HG02852 (cell line): ENCODE measurements at regions not wholly inside any gene's neighbourhood (a gene's known extent, or its start where the extent isn't known, plus 50 kb on each side); places are given as distances from the start of the nearest gene placed in this dataset.

ENCODE experiments used
- ATAC-seq: cut with Tn5 transposase; IDR thresholded peaks from one replicate; pipeline ENCODE4 v1.9.1; 2021; ENCODE audit warnings: mild to moderate bottlenecking, moderate library complexity; ENCODE audit not compliant: unreplicated experiment

DNA sequence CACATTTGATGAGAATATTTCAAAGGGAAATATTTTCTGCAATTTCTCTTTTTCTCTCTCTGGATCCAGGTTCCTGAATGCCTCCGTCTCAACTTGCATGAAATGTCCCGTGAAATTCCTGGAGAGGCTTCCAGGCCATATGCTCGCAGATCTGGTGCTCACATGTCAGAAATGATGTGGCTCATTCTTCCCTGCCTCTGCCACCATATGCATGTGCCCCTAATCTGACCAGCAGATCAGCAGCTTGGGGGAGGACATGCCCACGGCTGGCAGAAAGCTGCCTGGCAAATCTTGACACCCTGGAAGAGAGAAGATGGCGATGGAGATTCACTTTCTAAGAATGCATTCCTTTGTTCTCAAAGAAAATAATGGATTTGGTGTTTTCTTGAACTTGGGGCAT lies 490.7 kb downstream of the RPS24 start:
- no peak for ATAC-seq

DNA sequence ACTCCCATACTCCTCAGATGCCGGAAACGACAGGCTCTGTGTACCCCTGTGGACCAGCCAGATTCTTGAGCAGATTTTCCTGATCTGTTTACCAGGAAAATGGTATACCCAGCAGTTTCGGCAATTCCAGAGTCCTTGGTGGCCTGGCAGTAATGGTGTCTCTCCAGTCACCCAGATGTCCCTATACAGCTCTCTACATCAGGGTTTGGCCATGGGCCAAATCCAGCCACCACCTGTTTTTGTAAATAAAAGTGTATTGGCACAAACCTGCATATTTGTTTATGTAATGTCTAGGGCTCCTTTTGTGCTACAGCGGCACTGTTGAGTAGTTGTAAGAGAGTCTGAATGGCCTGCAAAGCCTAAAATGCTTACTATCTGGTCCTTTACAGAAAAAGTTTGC lies 491.3 kb downstream of the RPS24 start:
- ATAC-seq = no peak

DNA sequence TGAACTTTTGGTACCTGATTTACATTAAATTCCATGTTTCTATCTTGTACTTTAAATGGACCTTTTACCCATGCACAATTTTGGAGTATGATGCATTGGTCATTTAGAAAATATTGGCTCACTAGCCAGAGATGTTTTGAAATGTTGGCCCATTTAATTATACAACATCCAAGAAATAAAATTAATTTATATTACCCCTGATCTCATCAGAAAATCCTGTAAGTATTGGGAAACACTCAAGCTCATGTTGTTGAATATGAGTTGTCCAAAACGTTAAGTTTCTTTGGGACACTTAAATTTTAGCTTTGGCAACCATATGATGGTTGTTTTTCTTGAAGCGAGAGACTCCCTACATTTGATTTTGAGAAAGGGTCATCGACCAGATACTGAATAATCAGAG lies 492.7 kb downstream of the RPS24 start:
- no peak for ATAC-seq

DNA sequence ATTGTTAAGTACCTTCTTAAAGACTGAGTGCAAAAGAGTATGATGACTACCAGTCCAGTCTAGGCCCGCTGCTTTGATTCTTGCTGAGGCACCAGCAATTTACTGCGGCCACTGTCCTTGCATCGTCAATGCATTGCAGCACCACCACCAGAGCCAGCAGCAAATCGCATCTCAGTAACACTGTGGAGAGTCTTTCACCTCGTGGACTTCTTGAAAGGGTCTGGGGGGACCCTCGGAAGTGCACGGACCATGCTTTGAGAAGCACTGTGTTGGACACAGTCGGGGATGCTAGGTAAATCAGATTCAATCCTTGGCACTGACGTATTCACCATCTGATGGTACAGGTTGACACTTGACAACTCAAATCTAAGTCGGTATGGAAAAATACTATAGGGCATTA lies 493.6 kb downstream of the RPS24 start:
- no peak for ATAC-seq

DNA sequence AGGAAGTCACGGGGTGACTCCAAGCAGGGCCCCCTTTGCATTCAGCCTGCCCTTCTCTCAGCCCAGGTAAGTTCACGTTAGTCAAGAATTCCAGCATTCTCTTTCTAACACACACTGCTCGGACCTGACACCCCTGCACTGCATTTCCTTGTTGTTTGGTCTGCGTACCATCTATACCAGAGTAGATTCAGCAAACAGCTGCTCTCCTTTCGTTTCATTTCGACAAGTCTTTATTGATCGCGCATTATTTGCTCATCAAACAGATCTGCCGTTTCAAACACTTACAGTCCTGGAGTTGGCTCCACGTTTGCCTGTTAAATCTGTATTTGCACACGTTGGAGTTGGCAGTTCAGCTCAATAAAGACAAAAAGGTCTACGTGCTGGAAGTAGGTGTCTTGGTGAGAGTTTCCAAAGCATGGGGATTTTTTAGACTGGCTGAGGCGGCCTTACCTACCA lies 495.1 kb downstream of the RPS24 start:
- no peak for ATAC-seq

DNA sequence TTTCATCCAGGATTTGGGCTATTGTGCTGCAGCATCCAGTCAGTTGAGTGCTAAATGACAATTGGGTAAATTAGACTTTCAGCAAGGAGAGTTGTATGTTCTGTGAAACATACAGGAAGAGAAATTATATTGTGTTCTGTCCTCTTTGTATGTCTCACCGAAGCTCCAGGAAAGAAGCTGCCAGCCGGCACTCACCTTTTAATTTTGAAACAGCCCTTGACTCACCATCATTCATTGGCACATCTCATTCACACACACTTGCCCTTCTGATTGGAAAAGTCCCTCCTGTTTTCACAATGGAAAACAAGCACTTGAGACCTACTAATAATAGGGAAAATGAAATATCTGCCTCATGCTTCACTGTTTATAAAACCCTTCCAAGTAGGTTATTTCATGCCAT lies 495.6 kb downstream of the RPS24 start:
- no peak for ATAC-seq

DNA sequence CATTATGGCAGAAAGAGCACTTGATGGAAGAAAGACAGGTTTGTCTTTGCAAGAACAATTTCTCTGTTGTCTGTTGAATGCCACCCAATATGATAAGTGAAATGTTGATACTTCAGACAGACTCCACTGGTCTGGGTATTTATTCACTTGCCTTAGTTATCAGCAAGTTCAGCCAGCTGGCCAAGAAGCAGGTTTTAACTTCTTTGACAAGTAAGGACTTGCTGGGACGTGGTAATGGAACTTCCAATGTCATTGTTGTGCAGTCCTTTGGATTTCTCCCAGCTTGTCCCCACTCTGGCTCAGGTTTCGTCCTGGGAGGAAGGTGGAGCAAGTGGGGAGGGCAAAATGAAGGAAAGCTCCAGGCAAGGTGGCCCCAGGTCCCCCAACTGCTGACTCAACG lies 497.4 kb downstream of the RPS24 start:
- ATAC-seq = no peak

DNA sequence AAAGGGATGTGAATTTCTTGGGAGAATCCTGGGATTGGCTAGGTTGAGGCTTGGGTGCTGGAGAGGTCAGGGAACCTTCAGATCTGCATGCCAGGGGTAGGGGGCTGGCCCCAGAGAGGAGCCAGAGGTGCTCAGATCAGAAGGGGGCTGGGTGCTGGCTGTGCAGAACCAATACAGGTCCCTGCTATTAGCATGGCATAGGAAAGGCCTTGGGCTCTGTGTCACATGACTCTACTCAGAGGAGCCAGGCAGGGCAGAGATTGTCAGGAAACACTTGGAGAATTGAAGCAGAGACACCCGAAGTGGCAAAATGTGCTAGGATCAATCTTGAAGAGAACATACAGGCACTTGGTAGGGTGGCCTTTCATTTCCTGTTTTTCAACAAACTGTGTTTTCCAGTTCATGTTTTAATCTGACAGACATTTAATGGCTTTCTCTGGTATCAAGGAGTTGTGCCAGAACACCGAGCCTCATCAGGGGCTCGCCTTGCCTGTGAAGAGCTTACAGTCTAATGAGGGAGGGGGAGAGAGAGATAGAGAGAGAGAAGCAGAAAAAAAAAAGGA lies 498.9 kb downstream of the RPS24 start:
- ATAC-seq = no peak

DNA sequence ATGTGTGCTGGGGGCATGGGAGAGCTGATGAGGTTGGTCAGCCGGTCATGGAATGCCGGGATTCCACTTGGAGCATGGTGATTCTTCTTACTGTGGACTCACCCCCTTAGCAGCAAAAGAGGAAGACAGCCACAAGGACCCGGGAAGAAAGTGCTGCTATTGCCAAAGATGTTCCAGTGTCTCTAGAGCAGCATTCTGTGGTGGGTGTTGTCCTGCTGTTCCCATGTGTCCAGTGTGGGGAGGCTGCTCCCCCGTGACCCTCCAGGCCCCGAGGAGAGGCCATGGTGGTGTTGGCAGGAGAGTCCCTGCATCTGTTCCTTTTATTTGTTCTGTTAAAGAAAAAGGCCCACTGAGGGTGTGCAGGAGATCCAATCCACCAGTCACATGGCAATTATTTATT lies 499.4 kb downstream of the RPS24 start:
- ATAC-seq = no peak

DNA sequence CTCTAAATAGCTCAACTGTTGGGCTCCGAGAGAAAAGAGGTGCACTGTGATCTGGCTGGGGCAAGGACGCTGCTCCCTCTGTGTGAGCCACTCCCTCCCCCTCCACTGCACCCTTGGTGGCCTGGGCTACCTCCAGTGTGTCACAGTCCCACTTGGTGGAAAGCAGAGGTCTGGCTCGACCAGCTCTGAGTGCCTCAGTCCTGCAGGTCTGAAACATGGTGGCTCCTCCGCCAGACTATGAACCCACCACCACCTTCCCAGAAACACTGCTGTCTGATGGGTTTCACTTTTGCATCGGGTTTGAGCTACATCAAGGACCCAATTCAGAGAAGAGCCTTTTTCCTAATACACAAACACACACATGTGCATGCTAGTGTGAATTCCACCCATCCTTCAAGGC lies 500.1 kb downstream of the RPS24 start:
- no peak for ATAC-seq

DNA sequence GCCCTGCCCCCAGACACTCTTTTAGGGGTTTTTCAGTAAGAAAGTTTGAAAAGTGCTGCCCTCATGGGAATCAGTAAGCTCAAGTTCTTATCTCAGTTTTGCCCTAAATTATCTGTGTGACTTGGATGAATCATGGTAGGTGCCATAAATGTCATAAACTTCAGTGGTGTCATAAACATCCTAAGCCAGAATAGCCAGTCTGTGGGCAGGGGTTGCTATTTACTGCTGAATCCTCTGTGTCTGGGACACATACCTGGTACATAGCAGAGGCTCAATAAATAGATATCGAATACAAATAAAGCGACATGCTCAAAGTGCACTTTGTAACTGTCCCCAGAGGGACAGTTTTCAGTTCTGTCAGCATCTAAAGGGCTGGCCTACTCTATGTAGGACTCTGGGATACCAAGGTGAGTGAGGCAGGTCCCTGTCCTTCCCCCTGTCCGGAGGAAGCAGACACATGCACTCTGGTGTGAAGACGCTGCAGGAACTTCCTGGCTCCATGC lies 502.1 kb downstream of the RPS24 start:
- ATAC-seq = no peak

DNA sequence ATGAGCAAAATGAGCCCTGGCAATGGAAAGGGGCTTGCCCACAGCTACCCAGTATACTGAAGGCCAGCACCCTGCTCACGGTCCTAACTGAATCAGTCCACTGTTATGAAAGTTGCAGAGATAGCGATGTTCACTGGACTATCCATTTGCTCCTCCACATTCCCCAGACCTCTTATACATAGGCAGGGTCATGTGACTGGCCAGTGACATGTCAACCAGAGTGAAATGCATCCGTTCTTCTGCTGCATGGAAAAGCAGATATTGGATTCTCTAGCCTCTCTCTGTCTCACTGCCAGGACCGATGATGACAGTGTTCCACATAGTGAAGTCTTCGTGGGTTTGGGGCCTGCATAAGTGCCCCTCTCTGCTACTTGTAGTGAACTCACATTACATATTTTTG lies 503.4 kb downstream of the RPS24 start:
- ATAC-seq = no peak

DNA sequence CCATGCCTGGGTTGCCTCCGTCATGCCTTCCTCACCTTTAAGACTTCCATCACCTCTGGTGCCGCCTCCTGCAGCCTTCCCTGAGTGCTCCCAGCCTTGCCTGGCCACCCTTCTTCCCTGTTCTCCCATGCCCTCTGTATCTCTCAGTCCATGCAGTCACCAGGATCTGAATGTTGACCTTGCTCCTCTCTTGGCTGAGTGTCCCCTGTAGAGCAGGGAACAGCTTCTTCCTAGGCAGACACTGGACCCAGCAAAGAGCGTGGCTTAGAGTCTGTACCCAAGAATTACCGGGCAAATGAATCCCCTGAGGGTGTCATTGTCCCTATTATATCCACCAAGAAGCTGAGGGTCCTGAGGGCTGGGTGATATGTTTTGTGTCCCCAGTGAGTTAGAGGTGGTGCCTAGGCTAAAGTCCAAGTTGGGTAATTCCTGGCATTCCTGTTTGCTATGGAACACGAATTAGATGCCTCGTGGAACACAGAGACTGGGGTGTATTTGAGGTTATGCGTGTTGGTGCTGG lies 505.6 kb downstream of the RPS24 start:
- no peak for ATAC-seq

DNA sequence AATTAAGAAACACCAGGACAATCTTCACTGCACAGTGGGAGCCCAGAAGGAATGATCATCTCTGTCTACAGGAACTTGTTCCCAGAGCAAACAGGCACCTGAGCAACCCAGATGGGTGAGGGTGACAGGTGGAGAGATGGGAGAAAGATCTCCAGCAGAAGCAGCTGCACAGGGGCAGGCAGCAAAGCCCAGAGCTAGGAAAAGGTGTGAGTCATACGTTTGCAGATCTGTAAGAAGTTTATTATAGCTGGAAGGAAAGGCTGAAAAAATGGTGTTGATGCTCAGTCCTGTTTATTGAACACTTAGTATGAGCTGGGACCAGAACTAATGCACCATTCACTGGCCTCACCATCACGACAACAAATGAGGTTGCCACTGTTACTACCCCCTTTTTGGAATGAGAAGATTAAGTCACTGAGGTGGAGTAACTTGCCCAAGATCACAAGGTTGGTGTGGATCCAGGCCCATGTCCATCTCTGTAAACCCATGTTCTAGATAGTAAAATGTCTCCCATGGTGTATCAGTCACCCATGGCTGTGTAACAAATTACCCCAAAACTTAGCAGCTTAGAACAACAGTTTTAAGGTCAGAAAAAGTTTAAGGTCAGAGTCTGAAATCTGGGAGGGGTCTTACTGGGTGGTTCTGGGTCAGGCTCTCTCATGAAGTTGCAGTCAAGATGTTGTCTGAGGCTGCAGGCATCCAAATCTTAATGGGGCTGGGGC lies 506.9 kb downstream of the RPS24 start:
- no peak for ATAC-seq

DNA sequence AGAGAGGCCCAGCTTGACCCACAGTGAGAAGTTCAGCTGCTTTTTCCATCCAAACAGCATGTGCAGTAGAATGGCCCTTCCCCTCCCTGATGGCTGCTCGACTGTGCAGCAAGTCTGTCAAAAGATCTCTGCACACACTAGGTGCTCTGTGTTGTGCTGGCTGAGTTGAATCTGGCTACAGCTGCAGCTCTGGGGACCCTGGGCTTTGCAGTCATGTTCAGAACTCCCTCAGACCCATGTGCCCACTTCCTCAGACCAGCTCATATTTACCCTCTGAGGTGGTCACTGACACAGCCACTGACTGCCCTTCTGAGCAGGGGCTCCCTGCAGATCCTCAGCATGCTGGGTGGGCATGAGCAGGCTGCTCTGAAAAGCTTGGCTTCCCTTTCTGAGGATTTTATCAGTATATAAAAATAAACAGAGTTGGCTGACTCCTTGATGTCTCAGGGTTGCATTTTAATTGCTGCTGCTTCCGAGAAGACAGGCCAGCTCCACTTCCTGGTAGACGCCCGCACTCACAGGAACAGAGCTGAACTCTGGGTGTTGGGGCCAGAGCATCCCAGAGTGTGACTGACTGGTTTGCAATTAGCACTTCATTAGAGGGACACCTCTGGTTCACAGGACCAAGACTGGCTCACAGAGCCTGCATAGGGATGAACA lies 507.9 kb downstream of the RPS24 start:
- no peak for ATAC-seq

DNA sequence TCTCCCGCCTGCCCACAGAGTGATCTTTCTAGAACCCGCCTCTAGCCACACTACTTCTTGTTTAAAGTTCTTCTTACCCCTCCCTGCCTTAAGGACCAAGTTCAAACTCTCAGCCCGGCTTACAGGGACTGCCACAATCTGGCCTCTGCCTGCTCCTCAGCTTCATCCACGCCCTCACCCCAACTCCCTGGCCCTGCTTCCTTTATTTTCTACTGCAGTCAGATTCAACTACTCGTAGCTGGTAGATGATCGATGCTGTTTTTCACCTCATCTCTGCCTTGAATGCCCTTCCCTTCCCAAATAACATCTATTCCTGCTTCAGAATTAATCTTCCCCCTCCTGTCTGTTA lies 508.5 kb downstream of the RPS24 start:
- no peak for ATAC-seq

DNA sequence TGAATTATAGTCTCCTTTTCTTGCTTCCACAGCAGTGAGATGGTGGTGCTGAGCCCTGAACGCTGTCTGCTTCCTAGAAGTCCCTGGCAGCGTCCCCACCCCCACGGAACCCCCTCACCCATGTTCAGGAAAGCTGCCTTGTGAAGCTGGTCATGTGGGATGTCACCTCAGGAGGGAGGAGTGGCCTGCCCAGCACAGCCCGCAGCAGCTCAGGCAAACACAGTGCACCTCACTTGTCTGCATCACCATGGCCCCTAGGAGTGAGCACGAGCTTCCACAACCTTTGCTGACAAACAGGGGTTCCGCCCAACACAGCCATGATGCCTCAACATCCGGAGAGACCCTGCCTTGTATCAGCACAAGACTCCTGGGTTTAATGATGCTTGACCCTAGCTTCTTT lies 508.9 kb downstream of the RPS24 start:
- ATAC-seq = no peak

DNA sequence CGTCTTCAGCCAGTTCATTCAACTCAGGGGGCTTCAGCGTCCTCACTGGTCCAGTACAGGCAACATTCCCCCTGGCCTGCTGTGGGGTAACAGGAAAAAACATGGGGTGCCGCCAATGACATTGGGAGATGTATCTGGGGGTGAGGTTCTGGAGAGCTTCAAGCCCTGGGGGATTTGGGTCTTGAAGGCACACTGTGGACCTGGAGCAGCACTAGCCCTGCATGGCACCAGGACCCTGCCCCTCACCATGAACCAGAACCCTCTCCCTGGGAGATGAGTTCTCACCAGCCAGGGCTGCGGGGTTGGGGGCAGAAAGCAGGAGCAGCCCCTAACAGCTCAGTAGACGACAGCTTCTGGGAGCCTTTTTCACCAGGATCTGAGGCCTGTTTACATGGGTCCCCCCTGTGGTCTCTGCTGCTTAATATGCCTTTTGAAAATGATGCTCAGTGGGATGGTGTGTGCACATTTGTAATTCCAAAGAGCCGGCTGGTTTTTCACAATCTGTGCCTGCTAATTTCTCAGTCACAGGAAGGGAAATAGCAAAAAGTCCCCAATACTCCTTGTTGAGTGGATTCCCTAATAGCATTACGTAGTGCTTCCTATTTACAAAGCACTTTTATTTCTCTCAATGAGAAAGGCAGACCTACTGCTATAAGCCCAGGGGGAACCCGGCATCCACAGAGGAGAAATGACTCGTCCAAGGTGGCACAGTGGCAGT lies 509.5 kb downstream of the RPS24 start:
- ATAC-seq = no peak

DNA sequence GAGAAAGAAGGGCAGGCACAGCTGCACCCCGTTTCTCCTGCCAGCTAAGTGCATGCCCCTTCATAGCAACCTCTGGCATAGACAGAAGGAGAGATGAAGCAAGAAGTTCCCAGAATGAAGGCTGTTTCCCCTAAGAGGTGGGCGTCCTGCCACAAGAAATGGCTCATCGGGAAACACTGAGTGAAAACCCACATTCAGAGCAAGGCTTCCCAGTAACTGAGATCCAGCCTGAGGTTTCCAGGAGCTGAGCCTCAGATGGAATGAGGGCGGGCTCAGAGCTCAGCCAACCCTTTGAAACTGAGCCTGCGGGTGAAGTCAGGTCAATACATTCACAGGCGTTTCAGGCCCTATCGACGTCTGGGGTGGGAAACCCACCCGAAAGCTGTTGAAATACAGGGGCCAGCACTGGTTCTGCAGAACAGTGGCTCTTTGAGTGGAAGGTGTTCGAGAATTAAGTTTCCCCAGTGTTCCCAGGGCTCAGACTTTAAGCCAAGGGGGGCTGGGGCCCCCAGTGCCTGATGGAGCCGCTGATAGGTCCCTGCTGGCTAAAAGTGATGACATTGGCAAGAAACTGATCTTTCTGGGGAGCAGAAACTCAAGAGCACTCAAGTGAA lies 510.2 kb downstream of the RPS24 start:
- ATAC-seq = no peak

DNA sequence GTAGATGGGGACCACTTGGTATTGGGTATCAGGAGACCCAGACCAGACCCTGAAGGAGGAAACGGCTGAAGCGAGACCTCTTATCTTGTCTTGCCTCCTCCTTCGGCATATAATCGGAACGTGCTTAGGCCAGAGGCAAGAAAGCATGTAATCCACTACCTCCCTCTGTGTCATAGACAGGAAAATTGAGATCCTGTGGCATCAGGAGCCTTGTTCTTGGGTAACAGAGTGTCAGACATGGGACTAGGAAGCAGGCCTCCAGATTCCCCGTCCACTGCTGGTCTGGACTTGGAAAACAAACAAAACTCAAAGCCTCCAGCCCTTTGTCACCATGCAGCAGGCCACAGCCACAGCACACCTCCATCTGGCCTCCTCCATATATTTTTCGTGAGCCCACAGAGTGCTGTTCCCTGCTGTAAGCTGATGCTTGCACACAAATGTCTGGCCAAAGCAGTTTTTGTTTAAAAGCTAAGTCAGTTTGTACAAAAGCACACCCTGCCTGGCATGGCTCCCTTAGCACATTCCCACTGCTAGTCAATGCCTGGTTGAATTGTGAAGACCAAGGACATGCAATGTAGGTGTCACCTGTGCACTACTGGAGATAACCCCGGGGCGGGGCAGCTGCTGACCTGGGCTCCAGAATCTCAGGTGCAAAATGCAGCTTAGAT lies 510.9 kb downstream of the RPS24 start:
- no peak for ATAC-seq

DNA sequence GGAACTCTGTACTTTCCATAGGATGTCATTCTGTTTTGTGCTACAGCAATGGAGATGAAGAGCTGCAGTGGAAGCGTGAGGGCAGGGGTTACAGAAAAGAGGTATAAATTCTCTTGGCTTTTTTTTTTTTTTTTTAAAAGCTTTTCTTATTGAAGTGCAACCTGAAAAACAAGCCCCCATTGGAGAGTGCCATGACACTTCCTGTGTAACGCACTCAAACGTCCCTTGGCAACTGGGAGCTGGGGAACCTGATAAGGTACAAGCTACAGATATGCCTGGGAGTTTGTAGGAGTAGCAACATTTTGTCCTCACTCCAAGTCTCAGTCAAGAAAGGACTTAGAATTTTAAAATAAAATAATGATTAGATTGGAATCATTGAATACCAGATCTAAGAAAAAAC lies 512.1 kb downstream of the RPS24 start:
- ATAC-seq = no peak
